PC-3 (cell line): ENCODE measurements at regions not wholly inside any gene's neighbourhood (a gene's known extent, or its start where the extent isn't known, plus 50 kb on each side); places are given as distances from the start of the nearest gene placed in this dataset.

Experiments
- EZH2 ChIP-seq: fragments of 300-600 bp; sonication (generic); IDR thresholded peaks from one replicate; pipeline ENCODE4 v1.6.1; 2017; ENCODE audit warnings: antibody characterized with exemption, mild to moderate bottlenecking, low read length; ENCODE audit not compliant: unreplicated experiment
- TF ChIP-seq, protein P1 (sequence below): fragments of 300-600 bp; sonication (generic); conservative IDR thresholded peaks from 2 replicates; pipeline ENCODE4 v1.5.1; 2017; ENCODE audit warnings: antibody characterized with exemption, low read depth, mild to moderate bottlenecking, low read length

DNA sequence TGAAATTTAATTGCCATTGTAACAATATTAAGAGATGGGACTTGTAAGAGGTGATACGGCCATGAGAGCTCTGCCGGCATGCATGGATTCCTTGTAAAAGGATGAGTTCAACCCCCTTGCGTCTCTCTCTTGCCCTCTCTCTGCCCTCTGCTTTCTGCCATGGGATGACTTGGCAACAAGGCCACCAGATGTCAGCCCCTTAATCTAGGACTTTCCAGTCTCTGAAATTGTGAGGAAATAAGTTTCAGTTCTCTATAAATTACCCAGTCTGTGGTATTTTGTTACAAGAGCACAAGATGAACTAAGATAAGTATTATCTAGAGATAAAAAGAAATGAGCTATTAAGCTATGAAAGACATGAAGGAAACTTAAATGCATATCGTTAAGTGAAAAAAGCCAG is 145.7 kb upstream of the AHR start:
- TF ChIP-seq, protein P1, sequence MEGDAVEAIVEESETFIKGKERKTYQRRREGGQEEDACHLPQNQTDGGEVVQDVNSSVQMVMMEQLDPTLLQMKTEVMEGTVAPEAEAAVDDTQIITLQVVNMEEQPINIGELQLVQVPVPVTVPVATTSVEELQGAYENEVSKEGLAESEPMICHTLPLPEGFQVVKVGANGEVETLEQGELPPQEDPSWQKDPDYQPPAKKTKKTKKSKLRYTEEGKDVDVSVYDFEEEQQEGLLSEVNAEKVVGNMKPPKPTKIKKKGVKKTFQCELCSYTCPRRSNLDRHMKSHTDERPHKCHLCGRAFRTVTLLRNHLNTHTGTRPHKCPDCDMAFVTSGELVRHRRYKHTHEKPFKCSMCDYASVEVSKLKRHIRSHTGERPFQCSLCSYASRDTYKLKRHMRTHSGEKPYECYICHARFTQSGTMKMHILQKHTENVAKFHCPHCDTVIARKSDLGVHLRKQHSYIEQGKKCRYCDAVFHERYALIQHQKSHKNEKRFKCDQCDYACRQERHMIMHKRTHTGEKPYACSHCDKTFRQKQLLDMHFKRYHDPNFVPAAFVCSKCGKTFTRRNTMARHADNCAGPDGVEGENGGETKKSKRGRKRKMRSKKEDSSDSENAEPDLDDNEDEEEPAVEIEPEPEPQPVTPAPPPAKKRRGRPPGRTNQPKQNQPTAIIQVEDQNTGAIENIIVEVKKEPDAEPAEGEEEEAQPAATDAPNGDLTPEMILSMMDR: no peak
- no peak for TF ChIP-seq EZH2
